PC-9 (cell line): ENCODE measurements at regions not wholly inside any gene's neighbourhood (a gene's known extent, or its start where the extent isn't known, plus 50 kb on each side); places are given as distances from the start of the nearest gene placed in this dataset.

Experiments used
- BruUV-seq: library from RNA; stranded (reverse); fragments of 400-500 nt; replicated peaks from 2 replicates; lab custom pipeline; 2021; lab: Mats Ljungman, UMichigan
- CTCF ChIA-PET: fragments of 300-600 bp; sonication (Branson Sonifier 250); formaldehyde crosslinking; loops from one replicate; lab custom pipeline; 2022; ENCODE audit warnings: antibody characterized with exemption; lab: Charles Lee
- POLR2A ChIA-PET: fragments of 300-600 bp; sonication (Branson Sonifier 250); formaldehyde crosslinking; loops from one replicate; lab custom pipeline; 2022; ENCODE audit warnings: antibody characterized with exemption; ENCODE audit not compliant: unreplicated experiment; lab: Charles Lee
- DNase-seq, 2 experiments: peaks; one replicate each; pipeline versions ENCODE4 v3.0.0 to v3.0.0-alpha.2; 2015 to 2022; ENCODE audit warnings: mixed read lengths in 1 of 2
- H2AFZ ChIP-seq: fragments of 200-600 bp; sonication (generic); 2 replicates; pipeline ENCODE4 v1.8.1; 2017; ENCODE audit warnings: antibody characterized with exemption
- H3F3A ChIP-seq: fragments of 200-600 bp; sonication (generic); 2 replicates; pipeline ENCODE4 v1.8.1; 2017; ENCODE audit warnings: antibody characterized with exemption, mild to moderate bottlenecking, low read depth; ENCODE audit not compliant: insufficient read depth
- H3K27ac ChIP-seq: fragments of 200-600 bp; sonication (generic); 2 replicates; pipeline ENCODE4 v1.6.1; 2016; ENCODE audit warnings: mixed run types
- H3K27me3 ChIP-seq: fragments of 200-600 bp; sonication (generic); 2 replicates; pipeline ENCODE4 v1.6.1; 2016; ENCODE audit warnings: low read depth, mixed run types; ENCODE audit not compliant: insufficient read depth
- H3K36me3 ChIP-seq: fragments of 200-600 bp; sonication (generic); 2 replicates; pipeline ENCODE4 v1.6.1; 2016; ENCODE audit warnings: low read depth, mixed run types
- H3K4me1 ChIP-seq: fragments of 200-600 bp; sonication (generic); replicated peaks from 2 replicates; pipeline ENCODE4 v1.6.1; 2016; ENCODE audit warnings: mixed run types; ENCODE audit not compliant: insufficient read depth
- H3K4me2 ChIP-seq: fragments of 200-600 bp; sonication (generic); 2 replicates; pipeline ENCODE4 v1.6.1; 2017; ENCODE audit warnings: mixed run types
- H3K4me3 ChIP-seq: fragments of 200-600 bp; sonication (generic); 2 replicates; pipeline ENCODE4 v1.6.1; 2016; ENCODE audit warnings: mixed run types
- H3K79me2 ChIP-seq: fragments of 200-600 bp; sonication (generic); 2 replicates; pipeline ENCODE4 v1.6.1; 2017; ENCODE audit warnings: low read depth, mixed run types
- H3K9me2 ChIP-seq: fragments of 200-600 bp; sonication (generic); 2 replicates; pipeline ENCODE4 v1.8.1; 2017; ENCODE audit warnings: mild to moderate bottlenecking; ENCODE audit not compliant: insufficient read depth
- H3K9me3 ChIP-seq: fragments of 200-600 bp; sonication (generic); 2 replicates; pipeline ENCODE4 v1.8.1; 2016; ENCODE audit warnings: low read depth; ENCODE audit not compliant: insufficient read depth
- H4K20me1 ChIP-seq: fragments of 200-600 bp; sonication (generic); 2 replicates; pipeline ENCODE4 v1.8.1; 2017; ENCODE audit not compliant: insufficient read depth
- EZH2 ChIP-seq: fragments of 200-600 bp; sonication (generic); IDR thresholded peaks from 2 replicates; pipeline ENCODE4 v1.8.0; 2017; ENCODE audit warnings: antibody characterized with exemption, low read depth
- intact Hi-C: fragments of 100-400 bp; cut with micrococcal nuclease; formaldehyde crosslinking; loops from one replicate; pipeline ENCODE4 v1.10.0; 2022; ENCODE audit not compliant: unreplicated experiment
- TF ChIP-seq, protein P1 (sequence below): fragments of 200-600 bp; sonication (generic); conservative IDR thresholded peaks from 2 replicates; pipeline ENCODE4 v1.6.1; 2017; ENCODE audit warnings: mixed run types, antibody characterized with exemption, mild to moderate bottlenecking, moderate library complexity

DNA sequence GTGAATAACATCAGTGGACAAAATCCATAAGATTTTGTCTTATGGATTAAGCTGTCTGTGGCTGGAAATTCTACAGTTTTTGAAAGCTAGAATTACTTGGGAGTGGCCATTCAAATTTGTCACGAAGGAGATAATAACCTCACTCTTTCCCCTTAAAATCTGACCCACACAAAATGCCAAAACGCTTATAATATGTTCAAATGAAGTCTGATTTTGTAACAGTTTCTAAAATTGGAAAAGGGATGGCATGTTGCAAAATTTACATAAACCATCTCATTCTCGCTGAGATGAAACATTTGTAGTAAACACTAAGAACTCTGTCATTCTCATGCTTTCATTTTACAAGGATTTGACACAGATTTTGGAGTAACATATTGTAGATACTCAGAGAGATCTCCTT, 112.7 kb downstream of the GJA1 start:
- H3K79me2 ChIP-seq = no peaks in the 10 kb centered on the region
- H3K9me2 ChIP-seq = no peaks in the 10 kb centered on the region
- H3K9me3 ChIP-seq = peaks cover 2% of the 10 kb centered on the region; the same call in 1 of the 2 replicates
- peaks cover 13% of the 10 kb centered on the region; the same call in 1 of the 2 replicates for H3K4me1 ChIP-seq
- H3F3A ChIP-seq = no peaks in the 10 kb centered on the region
- H3K36me3 ChIP-seq = no peaks in the 10 kb centered on the region
- H2AFZ ChIP-seq = peak overlapping the region; percentile 1; the same call in 1 of the 2 replicates
- intact Hi-C loops = no loop called here
- POLR2A ChIA-PET = interaction anchor here (0.6 kb wide), 1 partner anchor 23 kb away, joined by 3 read pairs; no protein-coding TSS in a partner anchor
- no peak overlapping the region for H3K27ac ChIP-seq
- TF ChIP-seq, protein P1, sequence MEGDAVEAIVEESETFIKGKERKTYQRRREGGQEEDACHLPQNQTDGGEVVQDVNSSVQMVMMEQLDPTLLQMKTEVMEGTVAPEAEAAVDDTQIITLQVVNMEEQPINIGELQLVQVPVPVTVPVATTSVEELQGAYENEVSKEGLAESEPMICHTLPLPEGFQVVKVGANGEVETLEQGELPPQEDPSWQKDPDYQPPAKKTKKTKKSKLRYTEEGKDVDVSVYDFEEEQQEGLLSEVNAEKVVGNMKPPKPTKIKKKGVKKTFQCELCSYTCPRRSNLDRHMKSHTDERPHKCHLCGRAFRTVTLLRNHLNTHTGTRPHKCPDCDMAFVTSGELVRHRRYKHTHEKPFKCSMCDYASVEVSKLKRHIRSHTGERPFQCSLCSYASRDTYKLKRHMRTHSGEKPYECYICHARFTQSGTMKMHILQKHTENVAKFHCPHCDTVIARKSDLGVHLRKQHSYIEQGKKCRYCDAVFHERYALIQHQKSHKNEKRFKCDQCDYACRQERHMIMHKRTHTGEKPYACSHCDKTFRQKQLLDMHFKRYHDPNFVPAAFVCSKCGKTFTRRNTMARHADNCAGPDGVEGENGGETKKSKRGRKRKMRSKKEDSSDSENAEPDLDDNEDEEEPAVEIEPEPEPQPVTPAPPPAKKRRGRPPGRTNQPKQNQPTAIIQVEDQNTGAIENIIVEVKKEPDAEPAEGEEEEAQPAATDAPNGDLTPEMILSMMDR = no peak
- no peak for TF ChIP-seq EZH2
- H3K4me3 ChIP-seq = no peak overlapping the region
- no peak for DNase-seq
- no peaks in the 10 kb centered on the region for H3K27me3 ChIP-seq
- H4K20me1 ChIP-seq = no peaks in the 10 kb centered on the region
- no TSS peak for BruUV-seq
- no peak overlapping the region for H3K4me2 ChIP-seq
- CTCF ChIA-PET = no interaction called here

DNA sequence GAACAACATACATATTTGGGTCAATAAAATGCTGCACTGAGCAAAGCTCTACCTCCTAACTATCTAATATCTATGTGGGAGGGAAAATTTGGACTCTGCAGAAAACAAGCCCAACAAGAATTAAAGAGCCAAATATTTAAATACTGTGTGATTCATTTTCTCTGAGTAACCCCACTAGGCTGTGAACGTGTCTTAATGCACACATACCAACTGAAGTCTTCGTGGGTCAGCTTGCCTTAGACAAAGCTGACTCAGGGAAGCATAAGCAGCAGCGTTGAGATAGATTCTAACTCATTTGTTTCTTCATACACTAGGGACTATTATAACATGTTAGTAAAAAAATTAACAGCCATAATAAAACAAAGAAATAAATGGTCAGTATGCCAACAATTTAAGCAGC, 114.3 kb downstream of the GJA1 start:
- Histone ChIP-seq H3K27ac (no peak overlapping the region), H3K4me2 (peak overlapping the region; percentile 4; the same call in 1 of the 2 replicates), H3F3A (no peaks in the 10 kb centered on the region), H3K79me2 (no peaks in the 10 kb centered on the region), H3K27me3 (no peaks in the 10 kb centered on the region), H2AFZ (no peak overlapping the region), H4K20me1 (no peaks in the 10 kb centered on the region), H3K36me3 (no peaks in the 10 kb centered on the region), H3K4me3 (no peak overlapping the region), H3K9me2 (no peaks in the 10 kb centered on the region), H3K4me1 (peaks cover 13% of the 10 kb centered on the region; the same call in 1 of the 2 replicates), H3K9me3 (peaks cover 2% of the 10 kb centered on the region; the same call in 1 of the 2 replicates)
- no TSS peak for BruUV-seq
- DNase-seq = peak in 1 of 2 experiments; percentile 65
- CTCF ChIA-PET = no interaction called here
- TF ChIP-seq EZH2 = no peak
- TF ChIP-seq, protein P1 = no peak
- intact Hi-C loops = no loop called here
- POLR2A ChIA-PET = no interaction called here

DNA sequence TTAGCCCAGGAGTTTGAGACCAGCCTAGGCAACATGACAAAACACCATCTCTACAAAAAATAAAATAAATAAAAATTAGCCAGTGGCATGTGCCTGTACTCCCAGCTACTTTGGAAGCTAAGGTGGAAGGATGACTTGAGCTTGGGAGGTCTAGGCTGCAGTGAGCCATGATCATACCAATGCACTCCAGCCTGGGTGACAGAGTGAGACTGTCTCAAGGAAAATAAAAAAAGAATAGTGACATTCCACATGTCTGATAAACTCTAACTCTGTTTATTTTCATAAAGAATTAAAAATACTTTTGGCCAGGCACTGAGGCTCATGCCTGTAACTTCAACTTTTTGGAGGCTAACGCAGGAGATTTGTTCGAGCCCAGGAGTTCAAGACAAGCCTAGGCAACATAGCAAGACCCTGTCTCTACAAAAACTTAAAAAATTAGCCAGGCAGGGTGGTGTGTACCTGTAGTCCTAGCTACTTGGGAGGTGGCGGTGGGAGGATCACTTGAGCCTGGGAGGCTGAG, 115.1 kb downstream of the GJA1 start:
- Histone ChIP-seq H3K4me2 (no peak overlapping the region), H3K27ac (no peak overlapping the region), H3K79me2 (no peaks in the 10 kb centered on the region), H3K4me1 (peaks cover 13% of the 10 kb centered on the region; the same call in 1 of the 2 replicates), H3K27me3 (no peaks in the 10 kb centered on the region), H3K36me3 (no peaks in the 10 kb centered on the region), H3F3A (no peaks in the 10 kb centered on the region), H3K9me3 (peaks cover 2% of the 10 kb centered on the region; the same call in 1 of the 2 replicates), H4K20me1 (no peaks in the 10 kb centered on the region), H2AFZ (no peak overlapping the region), H3K4me3 (no peak overlapping the region), H3K9me2 (no peaks in the 10 kb centered on the region)
- BruUV-seq = no TSS peak
- TF ChIP-seq EZH2 = no peak
- TF ChIP-seq, protein P1 = no peak
- ChIA-PET POLR2A (no interaction called here), CTCF (no interaction called here)
- intact Hi-C loops = no loop called here
- DNase-seq = no peak
